GM12892 (cell line): ENCODE measurements at regions not wholly inside any gene's neighbourhood (a gene's known extent, or its start where the extent isn't known, plus 50 kb on each side); places are given as distances from the start of the nearest gene placed in this dataset.

Experiments used
- DNase-seq: peaks from one replicate; pipeline ENCODE4 v3.0.0; 2011; ENCODE audit not compliant: insufficient read length
- FAIRE-seq: peaks from 2 replicates; lab custom pipeline; 2011; peaks lifted over from hg19 to GRCh38; lab: Jason Lieb, UNC
- POLR2A ChIP-seq: IDR thresholded peaks from 2 replicates; pipeline ENCODE4 v1.6.1; 2011; ENCODE audit warnings: low read depth, low read length, control low read depth
- POLR2AphosphoS5 ChIP-seq: IDR thresholded peaks from 2 replicates; pipeline ENCODE4 v1.6.1; 2011; ENCODE audit warnings: low read depth, low read length, control low read depth
- TAF1 ChIP-seq: IDR thresholded peaks from 2 replicates; pipeline ENCODE4 v1.6.1; 2011; ENCODE audit warnings: low read depth, mild to moderate bottlenecking, control low read depth, low read length, borderline replicate concordance

DNA sequence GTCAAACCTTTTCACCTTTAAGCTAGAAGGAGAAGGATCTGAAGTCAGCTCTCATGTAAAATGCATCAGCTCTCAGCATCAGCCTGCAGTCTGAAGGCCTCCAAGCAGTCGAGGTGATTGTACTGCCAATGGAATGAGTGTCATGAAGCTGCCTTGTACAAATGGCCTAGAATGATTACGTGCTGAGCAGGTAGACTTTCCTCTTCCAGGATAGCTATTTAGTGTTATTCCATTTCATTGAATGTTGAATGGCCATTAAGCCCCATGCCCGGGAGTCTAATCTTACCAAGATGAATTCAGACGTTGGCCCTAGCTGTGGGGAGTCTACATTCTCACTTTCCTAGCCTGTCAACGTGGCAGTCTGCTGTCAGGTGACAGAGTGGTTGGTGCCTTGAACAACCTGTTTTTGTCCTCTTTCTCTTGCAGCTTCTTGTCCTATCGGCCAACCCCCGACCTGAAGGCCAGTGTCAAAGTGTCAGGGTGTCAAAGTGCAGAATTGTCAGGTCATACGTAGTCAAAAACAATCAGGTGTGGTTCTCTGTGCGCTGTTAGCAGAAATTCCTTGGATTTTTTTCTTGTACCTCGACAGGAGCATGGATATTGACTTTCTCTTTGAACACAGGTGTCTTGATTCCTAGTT is 95.2 kb upstream of the TIAM2 start:
- FAIRE-seq, result no peak
- no peak for DNase-seq
- TF ChIP-seq TAF1, result no peak
- TF ChIP-seq POLR2AphosphoS5, result no peak
- TF ChIP-seq POLR2A, result no peak

DNA sequence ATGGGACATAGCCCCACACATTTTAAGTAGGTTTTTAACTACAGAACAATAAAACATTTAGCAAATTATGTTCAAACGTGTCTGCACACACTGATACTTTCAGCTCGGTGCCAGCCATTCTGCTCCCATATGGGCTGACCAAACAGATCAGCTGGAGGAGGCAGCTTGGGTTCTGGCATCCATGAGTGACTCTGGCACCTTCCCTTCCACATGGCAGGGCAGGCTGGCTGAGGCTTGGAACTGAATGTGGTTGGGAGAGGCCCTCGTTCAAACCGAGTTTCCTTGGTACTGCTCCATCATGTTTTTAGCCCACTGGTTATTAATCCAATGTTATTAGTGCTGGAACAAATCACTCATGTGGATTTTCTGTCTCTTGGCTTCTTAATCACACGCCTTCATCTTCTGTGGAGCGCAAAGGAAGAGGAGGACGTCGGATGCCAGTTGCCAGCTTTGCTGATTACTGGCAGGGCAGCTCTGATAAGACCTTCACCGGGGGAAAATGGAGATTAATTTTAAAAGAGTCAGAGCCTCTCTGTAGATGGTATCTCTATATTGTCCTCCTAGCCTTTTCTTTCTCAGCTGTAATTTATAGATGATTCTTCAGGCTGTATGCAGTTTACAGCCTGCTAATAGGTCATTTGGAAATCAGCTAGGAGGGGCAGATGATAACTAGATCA is 93.1 kb upstream of the TIAM2 start:
- FAIRE-seq (no peak), DNase-seq (no peak)
- TF ChIP-seq POLR2AphosphoS5, result no peak
- TF ChIP-seq TAF1, result no peak
- TF ChIP-seq POLR2A, result no peak

DNA sequence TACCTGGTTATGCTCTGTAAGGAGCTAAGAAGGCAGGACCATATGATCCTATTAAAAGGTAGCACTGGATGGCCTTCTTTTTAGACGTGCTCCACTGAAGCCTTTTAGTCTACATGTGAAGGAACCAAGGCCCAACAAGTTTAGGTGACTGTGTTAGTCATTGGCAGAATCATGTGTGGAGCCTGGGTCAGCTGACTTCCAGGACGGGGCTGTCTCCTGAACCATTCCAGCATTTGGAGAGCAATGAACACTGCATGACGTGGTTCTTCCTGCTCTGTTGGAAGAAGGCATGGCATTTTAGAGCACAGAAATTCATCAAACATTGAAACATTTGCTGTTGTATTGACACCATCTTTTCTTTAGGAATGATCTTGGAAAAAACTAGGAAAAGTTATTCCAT is 87.8 kb upstream of the TIAM2 start:
- FAIRE-seq, result no peak
- TF ChIP-seq POLR2A, result no peak
- TF ChIP-seq TAF1, result no peak
- no peak for TF ChIP-seq POLR2AphosphoS5
- DNase-seq, result no peak

DNA sequence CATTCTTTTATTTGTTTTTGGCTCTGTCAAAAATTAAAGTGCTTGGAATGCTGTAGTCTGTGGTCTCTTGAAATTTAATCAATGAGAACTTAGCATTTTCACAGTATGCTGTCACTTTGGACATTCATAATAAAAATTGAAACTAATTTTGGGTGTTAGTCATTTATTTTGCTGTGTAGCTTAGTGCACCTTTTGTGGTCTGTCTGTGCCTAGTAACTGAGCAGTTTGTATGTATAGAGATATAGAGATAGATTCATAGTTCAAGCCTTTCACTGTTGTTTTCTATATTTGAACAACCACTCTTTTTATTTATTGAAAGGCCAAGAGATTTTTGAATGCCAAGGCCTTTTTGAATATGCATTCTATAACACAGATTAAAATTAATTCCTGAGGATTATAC is 86.4 kb upstream of the TIAM2 start:
- DNase-seq (no peak), FAIRE-seq (no peak)
- TF ChIP-seq POLR2AphosphoS5 (no peak), POLR2A (no peak)

DNA sequence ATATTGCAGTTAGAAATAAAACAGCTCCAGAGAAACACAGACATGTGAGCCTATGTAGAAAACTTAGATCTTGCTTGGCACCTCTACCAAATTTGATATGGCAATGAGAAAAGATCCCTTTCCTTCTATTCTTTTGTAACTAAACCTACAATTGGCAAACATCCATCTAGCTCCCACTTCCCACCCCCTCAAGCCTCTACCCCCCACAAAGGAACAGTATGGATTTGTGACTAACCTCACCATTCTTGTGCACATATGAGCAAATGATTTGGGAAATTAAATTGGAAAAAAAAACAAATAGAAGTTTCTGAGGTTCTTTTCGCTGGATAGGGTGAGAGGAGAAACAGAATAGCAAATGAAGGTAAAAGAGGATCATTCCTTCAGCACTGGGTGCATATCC is 85.8 kb upstream of the TIAM2 start:
- DNase-seq (no peak), FAIRE-seq (no peak)
- no peak for TF ChIP-seq POLR2A
- no peak for TF ChIP-seq TAF1
- TF ChIP-seq POLR2AphosphoS5, result no peak

DNA sequence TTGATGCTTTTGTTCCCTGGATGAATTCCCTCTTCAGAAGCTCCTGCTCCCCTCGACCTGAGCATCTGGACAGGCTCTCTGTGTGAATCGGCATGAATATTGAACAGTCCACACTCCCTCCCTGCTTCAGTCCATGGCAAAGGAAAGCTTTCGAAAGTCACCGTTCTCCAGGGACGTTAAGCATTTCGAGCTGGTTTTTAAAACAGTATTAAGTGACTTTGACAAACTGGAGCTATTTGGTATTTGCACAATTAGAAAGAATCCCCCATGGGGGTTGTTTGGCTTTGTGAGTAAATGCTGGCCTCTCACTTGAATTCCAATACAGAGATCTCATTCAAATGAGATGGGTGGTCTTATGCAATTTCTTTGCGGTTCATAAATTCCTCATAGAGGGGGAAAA is 85.3 kb upstream of the TIAM2 start:
- DNase-seq, result no peak
- FAIRE-seq, result no peak
- no peak for TF ChIP-seq POLR2A
- no peak for TF ChIP-seq TAF1
- no peak for TF ChIP-seq POLR2AphosphoS5

DNA sequence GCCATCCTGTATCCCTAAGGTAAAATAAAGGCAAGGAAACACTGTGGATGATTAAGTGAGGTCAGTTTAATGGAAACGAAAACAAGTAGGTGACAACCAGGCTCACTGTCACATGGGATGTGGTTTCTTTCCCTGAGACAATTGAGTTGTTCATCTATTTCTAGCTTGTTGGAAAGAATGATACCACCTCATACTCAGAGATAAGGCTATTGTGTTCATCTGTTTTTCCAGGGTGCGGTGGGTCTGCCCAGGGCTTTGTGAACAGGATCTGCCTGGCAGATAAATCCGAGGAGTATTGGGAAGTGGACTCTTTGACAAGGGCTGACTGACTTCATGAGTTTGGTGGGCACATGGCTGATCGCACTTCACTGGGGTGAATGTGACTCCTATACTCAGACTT is 80.8 kb upstream of the TIAM2 start:
- DNase-seq (no peak), FAIRE-seq (no peak)
- TF ChIP-seq POLR2A (no peak), TAF1 (no peak), POLR2AphosphoS5 (no peak)

DNA sequence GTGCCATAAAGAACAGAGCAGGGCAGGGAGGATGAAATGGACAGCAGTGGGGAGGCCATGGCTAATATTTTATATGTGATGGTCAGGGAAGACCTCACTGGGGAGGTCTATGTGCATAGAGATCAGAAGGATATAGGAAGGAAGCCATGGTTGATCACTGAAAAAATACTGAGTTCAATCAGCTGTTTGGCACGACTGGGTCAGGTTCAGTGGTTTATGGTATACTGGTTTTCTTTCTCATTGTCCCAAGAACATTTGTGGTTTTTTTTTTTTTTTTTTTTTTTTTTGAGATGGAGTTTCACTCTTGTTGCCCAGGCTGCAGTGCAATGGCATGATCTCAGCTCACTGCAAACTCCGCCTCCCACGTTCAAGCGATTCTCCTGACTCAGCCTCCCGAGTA is 78.3 kb upstream of the TIAM2 start:
- FAIRE-seq (no peak), DNase-seq (no peak)
- no peak for TF ChIP-seq POLR2A
- no peak for TF ChIP-seq POLR2AphosphoS5
- TF ChIP-seq TAF1, result no peak

DNA sequence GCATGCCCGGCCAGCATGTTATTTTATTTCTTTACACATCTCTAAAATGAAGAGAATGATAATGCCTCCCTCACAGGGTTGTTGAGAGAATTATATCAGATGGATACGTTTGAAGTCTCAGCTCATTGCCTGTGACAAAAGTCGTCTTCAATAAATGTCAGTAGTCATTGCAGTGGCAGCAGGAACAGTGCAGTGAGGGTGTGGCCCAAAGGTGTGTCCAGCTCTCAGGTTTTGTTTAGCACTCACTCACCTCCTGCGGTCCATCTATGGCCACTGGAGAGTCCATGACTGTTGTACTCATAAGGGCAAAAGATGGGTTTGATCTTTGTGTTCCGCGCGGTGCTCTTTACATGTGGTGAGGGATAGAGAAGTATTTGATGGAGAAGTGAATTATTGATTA is 77.2 kb upstream of the TIAM2 start:
- TF ChIP-seq TAF1, result no peak
- no peak for TF ChIP-seq POLR2AphosphoS5
- no peak for TF ChIP-seq POLR2A
- DNase-seq (no peak), FAIRE-seq (no peak)

DNA sequence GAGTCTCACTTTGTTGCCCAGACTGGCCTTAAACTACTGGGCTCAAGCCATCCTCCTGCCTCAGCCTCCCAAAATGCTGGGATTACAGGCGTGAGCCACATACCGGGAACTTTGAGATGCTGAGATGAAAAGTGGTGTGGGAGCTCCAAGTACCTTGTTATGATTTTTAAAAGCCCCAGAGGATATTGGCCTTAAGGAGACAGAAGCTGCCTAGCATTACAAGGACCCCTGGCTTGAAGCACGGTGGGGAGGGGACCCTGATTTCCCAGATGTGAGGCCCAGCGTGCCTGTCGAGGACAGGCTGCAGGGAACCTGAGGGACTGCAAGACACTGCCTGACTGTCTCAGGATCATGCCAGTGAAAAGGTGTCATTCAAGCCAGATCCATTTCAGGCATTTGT is 75.3 kb upstream of the TIAM2 start:
- no peak for FAIRE-seq
- no peak for DNase-seq
- no peak for TF ChIP-seq POLR2A
- TF ChIP-seq TAF1, result no peak
- TF ChIP-seq POLR2AphosphoS5, result no peak

DNA sequence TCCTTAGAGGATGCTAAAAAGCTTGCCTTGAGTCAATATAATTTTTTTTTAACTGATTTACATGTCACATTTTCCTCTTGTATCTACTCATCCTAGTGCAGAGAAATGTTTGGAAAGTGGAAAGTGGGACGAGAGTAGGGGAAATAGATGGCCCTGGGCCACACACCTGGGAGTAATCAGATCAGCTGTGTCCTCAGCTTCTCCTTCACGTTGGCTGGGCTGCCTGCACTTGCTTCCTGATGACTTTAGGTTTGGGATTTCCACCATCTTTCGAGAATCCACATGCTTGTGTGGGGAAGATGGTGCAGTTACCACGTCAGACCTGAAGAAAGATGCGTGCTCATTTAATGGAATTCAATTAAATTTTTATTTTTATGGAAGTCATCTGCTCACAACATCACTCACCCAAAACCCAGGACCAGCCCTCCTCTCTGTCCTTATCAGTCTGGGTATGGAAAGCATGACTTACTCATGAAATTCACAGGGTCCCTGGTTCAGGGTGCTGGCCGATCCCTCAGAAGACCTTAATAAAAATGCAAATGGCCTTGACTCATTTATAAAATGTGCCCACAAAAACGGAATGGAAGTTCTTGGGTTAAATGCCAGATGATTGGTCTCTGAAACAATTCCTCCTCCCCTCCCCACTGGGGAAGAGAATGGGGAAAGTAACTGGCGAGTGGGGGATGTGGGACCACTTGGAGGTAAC is 74.5 kb upstream of the TIAM2 start:
- TF ChIP-seq POLR2AphosphoS5 (no peak), POLR2A (no peak), TAF1 (no peak)
- DNase-seq, result no peak
- FAIRE-seq, result no peak

DNA sequence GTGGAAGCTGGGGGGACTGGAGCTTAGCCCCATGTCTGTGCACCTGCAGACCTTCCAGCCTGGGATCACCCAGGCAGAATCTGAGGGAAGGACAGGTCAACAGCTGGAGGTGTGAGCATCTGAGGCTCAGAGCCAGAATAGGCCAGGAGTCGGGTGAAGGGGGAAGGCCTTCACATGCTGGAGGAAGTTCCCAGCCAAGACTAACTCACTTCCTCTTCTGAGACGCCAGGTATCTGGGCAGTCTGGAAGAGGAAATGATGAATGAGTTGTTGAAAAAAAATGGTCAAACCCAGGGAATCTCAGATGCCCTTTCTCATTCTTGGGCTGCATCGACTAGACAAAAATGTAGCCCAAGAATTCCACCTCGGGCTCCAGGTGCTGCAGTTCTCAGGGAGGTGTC is 73.6 kb upstream of the TIAM2 start:
- TF ChIP-seq POLR2A (no peak), TAF1 (no peak), POLR2AphosphoS5 (no peak)
- no peak for DNase-seq

DNA sequence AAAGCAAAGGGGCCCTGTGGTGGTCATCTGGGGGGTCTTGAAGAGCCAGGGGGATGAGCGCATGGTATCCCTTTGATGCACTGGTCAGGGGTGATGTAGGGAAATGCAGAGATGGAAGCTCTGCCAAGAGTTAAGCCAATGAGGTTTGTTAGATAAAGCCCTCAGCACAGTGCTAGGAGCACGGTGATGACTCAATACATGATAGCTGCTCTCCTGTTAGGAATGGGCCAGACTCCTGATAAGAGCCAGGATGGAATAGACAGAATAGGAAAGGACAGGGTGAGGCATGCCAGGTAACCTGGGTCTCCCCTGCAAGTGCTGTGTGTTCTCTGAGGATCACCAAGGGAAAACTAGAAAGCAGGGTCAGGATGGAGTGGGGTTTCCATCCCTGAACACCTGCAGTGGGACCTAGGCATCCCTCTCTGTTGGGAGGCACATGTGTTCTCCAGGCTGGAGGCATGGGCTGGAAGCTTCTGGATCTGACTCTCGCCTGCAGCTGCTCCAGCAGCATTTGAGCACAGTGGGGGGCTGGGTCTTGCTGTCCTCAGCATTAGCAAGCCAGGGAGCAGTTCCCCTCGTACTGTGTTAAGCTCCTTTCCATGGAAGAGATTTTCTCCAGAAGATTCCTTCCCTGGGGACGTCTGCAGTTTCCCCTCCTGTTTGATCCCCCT is 71.8 kb upstream of the TIAM2 start:
- no peak for DNase-seq
- peak; percentile 46 for FAIRE-seq
- TF ChIP-seq POLR2A, result no peak
- no peak for TF ChIP-seq POLR2AphosphoS5
- TF ChIP-seq TAF1, result no peak

More for the DNA sequence above, 73.6 kb upstream of the TIAM2 start:
- FAIRE-seq, result peak; percentile 79
